ACHN (cell line): ENCODE measurements at regions not wholly inside any gene's neighbourhood (a gene's known extent, or its start where the extent isn't known, plus 50 kb on each side); places are given as distances from the start of the nearest gene placed in this dataset.
"Not testable (repeated sequence)": the region's sequence is repeated elsewhere in the genome, so short reads cannot be mapped to it uniquely, and the experiment has no call there.

ENCODE experiments used
- DNase-seq: peaks from one replicate; pipeline ENCODE4 v3.0.0-alpha.2; 2015
- in situ Hi-C: cut with HindIII; loops from 2 replicates; pipeline ENCODE4 v1.10.0; 2017; ENCODE audit warnings: low sequenced_read_pairs, low pct_ligation_motif_present, low pct_unique_long_range_greater_than_20kb

GRCh38 chr14:57066887-57067513 is 201.7 kb downstream of the EXOC5 start:
- in situ Hi-C loops = no loop called here
- DNase-seq = no peak

GRCh38 chr14:57066463-57066862 is 202.2 kb downstream of the EXOC5 start:
- in situ Hi-C loops = no loop called here

GRCh38 chr14:57061009-57061711 is 207.5 kb downstream of the EXOC5 start:
- in situ Hi-C loops = no loop called here
- no peak for DNase-seq

More at GRCh38 chr14:57066463-57066862, 202.2 kb downstream of the EXOC5 start:
- no peak for DNase-seq

GRCh38 chr14:57060276-57060955 is 208.3 kb downstream of the EXOC5 start:
- in situ Hi-C loops = no loop called here
- no peak for DNase-seq

GRCh38 chr14:57058319-57058718 is 210.4 kb downstream of the EXOC5 start:
- in situ Hi-C loops = no loop called here
- DNase-seq = no peak

GRCh38 chr14:57057803-57058202 is 210.9 kb downstream of the EXOC5 start:
- DNase-seq = no peak
- in situ Hi-C loops = no loop called here

GRCh38 chr14:57056522-57056921 is 212.2 kb downstream of the EXOC5 start:
- in situ Hi-C loops, DNase-seq: not testable (repeated sequence)

GRCh38 chr14:57052705-57053302 is 215.9 kb downstream of the EXOC5 start:
- in situ Hi-C loops = no loop called here
- DNase-seq = no peak

GRCh38 chr14:57051633-57052032 is 217.1 kb downstream of the EXOC5 start:
- in situ Hi-C loops = no loop called here
- no peak for DNase-seq

- DNase-seq = no peak
- in situ Hi-C loops = no loop called here
These were observed 218.9 kb downstream of the EXOC5 start for GRCh38 chr14:57049848-57050247.

- DNase-seq = no peak
- in situ Hi-C loops = no loop called here
These were observed 222.5 kb downstream of the EXOC5 start for GRCh38 chr14:57046175-57046574.

GRCh38 chr14:57044101-57044973 is 224.4 kb downstream of the EXOC5 start:
- in situ Hi-C loops, DNase-seq: not testable (repeated sequence)

GRCh38 chr14:57038689-57039088 is 228.4 kb upstream of the OTX2 start:
- no peak for DNase-seq
- in situ Hi-C loops = no loop called here

- no peak for DNase-seq
- in situ Hi-C loops = no loop called here
These were observed 221.2 kb upstream of the OTX2 start for GRCh38 chr14:57031474-57031873.

- no peak for DNase-seq
- in situ Hi-C loops = no loop called here
These were observed 219.5 kb upstream of the OTX2 start for GRCh38 chr14:57029620-57030253.

GRCh38 chr14:57025456-57025855 is 215.2 kb upstream of the OTX2 start:
- in situ Hi-C loops = no loop called here
- DNase-seq = no peak

GRCh38 chr14:57022608-57023007 is 212.3 kb upstream of the OTX2 start:
- no peak for DNase-seq
- in situ Hi-C loops = no loop called here

- DNase-seq = no peak
- in situ Hi-C loops = no loop called here
These were observed 207.8 kb upstream of the OTX2 start for GRCh38 chr14:57018065-57018464.
